Renal cortex interstitium (tissue), 11 donors: ENCODE measurements at regions not wholly inside any gene's neighbourhood (a gene's known extent, or its start where the extent isn't known, plus 50 kb on each side); places are given as distances from the start of the nearest gene placed in this dataset.

Source experiments
- DNase-seq, 11 donors: peaks; one replicate each; pipeline ENCODE4 v3.0.0-alpha.2; 2013; ENCODE audit warnings: low read depth in 9 of 11, low spot score in 4 of 11; ENCODE audit errors: extremely low read depth in 1 of 11

- no peak for DNase-seq
Measured at GRCh38 chr11:134622458-134622857, 210.4 kb upstream of the B3GAT1 start.

GRCh38 chr11:134617360-134617759 is 205.3 kb upstream of the B3GAT1 start:
- DNase-seq: no peak

- no peak for DNase-seq
Measured at GRCh38 chr11:134616038-134616437, 204.0 kb upstream of the B3GAT1 start.

- DNase-seq: no peak
Measured at GRCh38 chr11:134615041-134615615, 203.1 kb upstream of the B3GAT1 start.

- no peak for DNase-seq
Measured at GRCh38 chr11:134614141-134614540, 202.1 kb upstream of the B3GAT1 start.

GRCh38 chr11:134613646-134614045 is 201.6 kb upstream of the B3GAT1 start:
- no peak for DNase-seq

GRCh38 chr11:134612140-134613030 is 200.3 kb upstream of the B3GAT1 start:
- no peak for DNase-seq

- no peak for DNase-seq
Measured at GRCh38 chr11:134611537-134611936, 199.5 kb upstream of the B3GAT1 start.

- no peak for DNase-seq
Measured at GRCh38 chr11:134610116-134610910, 198.3 kb upstream of the B3GAT1 start.

- DNase-seq: no peak
Measured at GRCh38 chr11:134609361-134610115, 197.5 kb upstream of the B3GAT1 start.

GRCh38 chr11:134607963-134608750 is 196.1 kb upstream of the B3GAT1 start:
- DNase-seq: no peak

- no peak for DNase-seq
Measured at GRCh38 chr11:134606251-134606650, 194.2 kb upstream of the B3GAT1 start.

- no peak for DNase-seq
Measured at GRCh38 chr11:134604886-134605285, 192.8 kb upstream of the B3GAT1 start.

GRCh38 chr11:134599299-134599771 is 187.3 kb upstream of the B3GAT1 start:
- DNase-seq: peak in 2 of 11 donors; percentile 10 to 25

GRCh38 chr11:134598368-134598767 is 186.3 kb upstream of the B3GAT1 start:
- no peak for DNase-seq

GRCh38 chr11:134597452-134597851 is 185.4 kb upstream of the B3GAT1 start:
- DNase-seq: no peak

- DNase-seq: no peak
Measured at GRCh38 chr11:134596404-134596803, 184.4 kb upstream of the B3GAT1 start.

GRCh38 chr11:134592391-134592990 is 180.4 kb upstream of the B3GAT1 start:
- no peak for DNase-seq
